ENCODE measurements at regions not wholly inside any gene's neighbourhood (a gene's known extent, or its start where the extent isn't known, plus 50 kb on each side); places are given as distances from the start of the nearest gene placed in this dataset.

- Histone ChIP-seq H3K27me3 (ENCODE audit: control insufficient read depth in 1 of 2, insufficient read depth in 2 of 2, low read length in 2 of 2) (no peaks in the 10 kb centered on the region), H3K36me3 (ENCODE audit: control insufficient read depth in 1 of 2, insufficient read depth in 2 of 2, low read length in 2 of 2) (no peaks in the 10 kb centered on the region), H3K9ac (ENCODE audit: low read depth in 1 of 2, low read length in 2 of 2) (no peak overlapping the region), H3K4me3 (ENCODE audit: low read depth in 1 of 2, low read length in 2 of 2) (no peak overlapping the region), H3K9me3 (ENCODE audit: control insufficient read depth in 1 of 2, low read length in 2 of 2) (peaks cover 6 to 7% of the 10 kb centered on the region in 2 donors), H3K4me1 (ENCODE audit: control insufficient read depth in 1 of 2, insufficient read depth in 2 of 2, low read length in 2 of 2) (peaks cover 3 to 5% of the 10 kb centered on the region in 2 donors), H3K27ac (ENCODE audit: low read depth, low read length) (no peak overlapping the region)
Measured at GRCh38 chr7:25615593-25615992, 387.3 kb upstream of the NPVF start.

- no peaks in the 10 kb centered on the region for H3K36me3 ChIP-seq (ENCODE audit: control insufficient read depth in 1 of 2, insufficient read depth in 2 of 2, low read length in 2 of 2)
- H3K27ac ChIP-seq (ENCODE audit: low read depth, low read length) = no peak overlapping the region
- no peaks in the 10 kb centered on the region for H3K27me3 ChIP-seq (ENCODE audit: control insufficient read depth in 1 of 2, insufficient read depth in 2 of 2, low read length in 2 of 2)
- H3K4me3 ChIP-seq (ENCODE audit: low read depth in 1 of 2, low read length in 2 of 2) = no peak overlapping the region
- peaks cover 3 to 4% of the 10 kb centered on the region in 2 donors for H3K9me3 ChIP-seq (ENCODE audit: control insufficient read depth in 1 of 2, low read length in 2 of 2)
- H3K9ac ChIP-seq (ENCODE audit: low read depth in 1 of 2, low read length in 2 of 2) = no peak overlapping the region
- peaks cover 7 to 9% of the 10 kb centered on the region in 2 donors for H3K4me1 ChIP-seq (ENCODE audit: control insufficient read depth in 1 of 2, insufficient read depth in 2 of 2, low read length in 2 of 2)
Measured at GRCh38 chr7:25617214-25617613, 388.9 kb upstream of the NPVF start.

GRCh38 chr7:25617673-25618072 lies 389.4 kb upstream of the NPVF start:
- H3K4me3 ChIP-seq (ENCODE audit: low read depth in 1 of 2, low read length in 2 of 2) = no peak overlapping the region
- no peaks in the 10 kb centered on the region for H3K36me3 ChIP-seq (ENCODE audit: control insufficient read depth in 1 of 2, insufficient read depth in 2 of 2, low read length in 2 of 2)
- H3K27ac ChIP-seq (ENCODE audit: low read depth, low read length) = no peak overlapping the region
- no peak overlapping the region for H3K9ac ChIP-seq (ENCODE audit: low read depth in 1 of 2, low read length in 2 of 2)
- H3K27me3 ChIP-seq (ENCODE audit: control insufficient read depth in 1 of 2, insufficient read depth in 2 of 2, low read length in 2 of 2) = no peaks in the 10 kb centered on the region
- H3K9me3 ChIP-seq (ENCODE audit: control insufficient read depth in 1 of 2, low read length in 2 of 2) = no peaks in the 10 kb centered on the region
- H3K4me1 ChIP-seq (ENCODE audit: control insufficient read depth in 1 of 2, insufficient read depth in 2 of 2, low read length in 2 of 2) = peaks cover 7 to 9% of the 10 kb centered on the region in 2 donors

GRCh38 chr7:25619381-25619780 lies 391.1 kb upstream of the NPVF start:
- Histone ChIP-seq H3K27me3 (ENCODE audit: control insufficient read depth in 1 of 2, insufficient read depth in 2 of 2, low read length in 2 of 2) (no peaks in the 10 kb centered on the region), H3K27ac (ENCODE audit: low read depth, low read length) (no peak overlapping the region), H3K9me3 (ENCODE audit: control insufficient read depth in 1 of 2, low read length in 2 of 2) (no peaks in the 10 kb centered on the region), H3K36me3 (ENCODE audit: control insufficient read depth in 1 of 2, insufficient read depth in 2 of 2, low read length in 2 of 2) (no peaks in the 10 kb centered on the region), H3K4me3 (ENCODE audit: low read depth in 1 of 2, low read length in 2 of 2) (no peak overlapping the region), H3K9ac (ENCODE audit: low read depth in 1 of 2, low read length in 2 of 2) (no peak overlapping the region), H3K4me1 (ENCODE audit: control insufficient read depth in 1 of 2, insufficient read depth in 2 of 2, low read length in 2 of 2) (peaks cover 7 to 9% of the 10 kb centered on the region in 2 donors)

GRCh38 chr7:25619963-25620799 lies 391.9 kb upstream of the NPVF start:
- Histone ChIP-seq H3K9ac (ENCODE audit: low read depth in 1 of 2, low read length in 2 of 2) (no peak overlapping the region), H3K4me3 (ENCODE audit: low read depth in 1 of 2, low read length in 2 of 2) (no peak overlapping the region), H3K4me1 (ENCODE audit: control insufficient read depth in 1 of 2, insufficient read depth in 2 of 2, low read length in 2 of 2) (peaks cover 7 to 9% of the 10 kb centered on the region in 2 donors), H3K27ac (ENCODE audit: low read depth, low read length) (peak overlapping the region; percentile 42), H3K9me3 (ENCODE audit: control insufficient read depth in 1 of 2, low read length in 2 of 2) (no peaks in the 10 kb centered on the region), H3K36me3 (ENCODE audit: control insufficient read depth in 1 of 2, insufficient read depth in 2 of 2, low read length in 2 of 2) (no peaks in the 10 kb centered on the region), H3K27me3 (ENCODE audit: control insufficient read depth in 1 of 2, insufficient read depth in 2 of 2, low read length in 2 of 2) (no peaks in the 10 kb centered on the region)

GRCh38 chr7:25621993-25622392 lies 393.7 kb upstream of the NPVF start:
- no peak overlapping the region for H3K27ac ChIP-seq (ENCODE audit: low read depth, low read length)

GRCh38 chr7:25622695-25623094 lies 394.4 kb upstream of the NPVF start:
- no peaks in the 10 kb centered on the region for H3K27me3 ChIP-seq (ENCODE audit: control insufficient read depth in 1 of 2, insufficient read depth in 2 of 2, low read length in 2 of 2)
- H3K4me1 ChIP-seq (ENCODE audit: control insufficient read depth in 1 of 2, insufficient read depth in 2 of 2, low read length in 2 of 2) = peaks cover 7 to 9% of the 10 kb centered on the region in 2 donors
- H3K27ac ChIP-seq (ENCODE audit: low read depth, low read length) = no peak overlapping the region
- no peak overlapping the region for H3K9ac ChIP-seq (ENCODE audit: low read depth in 1 of 2, low read length in 2 of 2)
- H3K9me3 ChIP-seq (ENCODE audit: control insufficient read depth in 1 of 2, low read length in 2 of 2) = no peaks in the 10 kb centered on the region
- H3K36me3 ChIP-seq (ENCODE audit: control insufficient read depth in 1 of 2, insufficient read depth in 2 of 2, low read length in 2 of 2) = no peaks in the 10 kb centered on the region
- no peak overlapping the region for H3K4me3 ChIP-seq (ENCODE audit: low read depth in 1 of 2, low read length in 2 of 2)

More at GRCh38 chr7:25621993-25622392, 393.7 kb upstream of the NPVF start:
- Histone ChIP-seq H3K9me3 (ENCODE audit: control insufficient read depth in 1 of 2, low read length in 2 of 2) (no peaks in the 10 kb centered on the region), H3K4me1 (ENCODE audit: control insufficient read depth in 1 of 2, insufficient read depth in 2 of 2, low read length in 2 of 2) (peaks cover 7 to 9% of the 10 kb centered on the region in 2 donors), H3K36me3 (ENCODE audit: control insufficient read depth in 1 of 2, insufficient read depth in 2 of 2, low read length in 2 of 2) (no peaks in the 10 kb centered on the region), H3K27me3 (ENCODE audit: control insufficient read depth in 1 of 2, insufficient read depth in 2 of 2, low read length in 2 of 2) (no peaks in the 10 kb centered on the region), H3K9ac (ENCODE audit: low read depth in 1 of 2, low read length in 2 of 2) (no peak overlapping the region), H3K4me3 (ENCODE audit: low read depth in 1 of 2, low read length in 2 of 2) (no peak overlapping the region)

- H3K27ac ChIP-seq (ENCODE audit: low read depth, low read length) = no peak overlapping the region
- no peak overlapping the region for H3K4me3 ChIP-seq (ENCODE audit: low read depth in 1 of 2, low read length in 2 of 2)
- no peaks in the 10 kb centered on the region for H3K9me3 ChIP-seq (ENCODE audit: control insufficient read depth in 1 of 2, low read length in 2 of 2)
- H3K9ac ChIP-seq (ENCODE audit: low read depth in 1 of 2, low read length in 2 of 2) = no peak overlapping the region
- H3K27me3 ChIP-seq (ENCODE audit: control insufficient read depth in 1 of 2, insufficient read depth in 2 of 2, low read length in 2 of 2) = no peaks in the 10 kb centered on the region
- H3K36me3 ChIP-seq (ENCODE audit: control insufficient read depth in 1 of 2, insufficient read depth in 2 of 2, low read length in 2 of 2) = no peaks in the 10 kb centered on the region
- H3K4me1 ChIP-seq (ENCODE audit: control insufficient read depth in 1 of 2, insufficient read depth in 2 of 2, low read length in 2 of 2) = peaks cover 7 to 9% of the 10 kb centered on the region in 2 donors
Measured at GRCh38 chr7:25624051-25624450, 395.8 kb upstream of the NPVF start.

- Histone ChIP-seq H3K4me3 (ENCODE audit: low read depth in 1 of 2, low read length in 2 of 2) (no peak overlapping the region), H3K27ac (ENCODE audit: low read depth, low read length) (no peak overlapping the region), H3K36me3 (ENCODE audit: control insufficient read depth in 1 of 2, insufficient read depth in 2 of 2, low read length in 2 of 2) (no peaks in the 10 kb centered on the region), H3K4me1 (ENCODE audit: control insufficient read depth in 1 of 2, insufficient read depth in 2 of 2, low read length in 2 of 2) (peaks cover 7 to 9% of the 10 kb centered on the region in 2 donors), H3K27me3 (ENCODE audit: control insufficient read depth in 1 of 2, insufficient read depth in 2 of 2, low read length in 2 of 2) (no peaks in the 10 kb centered on the region), H3K9me3 (ENCODE audit: control insufficient read depth in 1 of 2, low read length in 2 of 2) (no peaks in the 10 kb centered on the region), H3K9ac (ENCODE audit: low read depth in 1 of 2, low read length in 2 of 2) (no peak overlapping the region)
Measured at GRCh38 chr7:25624833-25625232, 396.5 kb upstream of the NPVF start.

- no peak overlapping the region for H3K27ac ChIP-seq (ENCODE audit: low read depth, low read length)
- no peaks in the 10 kb centered on the region for H3K36me3 ChIP-seq (ENCODE audit: control insufficient read depth in 1 of 2, insufficient read depth in 2 of 2, low read length in 2 of 2)
Measured at GRCh38 chr7:25625306-25625992, 397.2 kb upstream of the NPVF start.

More at GRCh38 chr7:25625306-25625992, 397.2 kb upstream of the NPVF start:
- no peaks in the 10 kb centered on the region for H3K9me3 ChIP-seq (ENCODE audit: control insufficient read depth in 1 of 2, low read length in 2 of 2)
- peaks cover 5% of the 10 kb centered on the region in 2 donors for H3K4me1 ChIP-seq (ENCODE audit: control insufficient read depth in 1 of 2, insufficient read depth in 2 of 2, low read length in 2 of 2)
- H3K27me3 ChIP-seq (ENCODE audit: control insufficient read depth in 1 of 2, insufficient read depth in 2 of 2, low read length in 2 of 2) = no peaks in the 10 kb centered on the region
- H3K9ac ChIP-seq (ENCODE audit: low read depth in 1 of 2, low read length in 2 of 2) = no peak overlapping the region
- H3K4me3 ChIP-seq (ENCODE audit: low read depth in 1 of 2, low read length in 2 of 2) = no peak overlapping the region
